GM19467 (cell line): ENCODE measurements at regions not wholly inside any gene's neighbourhood (a gene's known extent, or its start where the extent isn't known, plus 50 kb on each side); places are given as distances from the start of the nearest gene placed in this dataset.

Experiments used
- ATAC-seq: cut with Tn5 transposase; IDR thresholded peaks from one replicate; pipeline ENCODE4 v1.9.1; 2021; ENCODE audit warnings: mild to moderate bottlenecking, moderate library complexity; ENCODE audit not compliant: unreplicated experiment

GRCh38 chr2:75772908-75773630 is 62.4 kb upstream of the GCFC2 start:
- no peak for ATAC-seq

GRCh38 chr2:75765798-75766197 is 55.1 kb upstream of the GCFC2 start:
- ATAC-seq: no peak

GRCh38 chr2:75764611-75765010 is 53.9 kb upstream of the GCFC2 start:
- no peak for ATAC-seq
